IPS-11a (cell line): ENCODE measurements at regions not wholly inside any gene's neighbourhood (a gene's known extent, or its start where the extent isn't known, plus 50 kb on each side); places are given as distances from the start of the nearest gene placed in this dataset.

Experiments
- H3K4me3 ChIP-seq: one replicate; pipeline ENCODE4 v1.5.1; 2013; ENCODE audit warnings: low read depth, low read length, control low read depth

GRCh38 chr10:117914334-117914733 lies 132.4 kb downstream of the RAB11FIP2 start:
- H3K4me3 ChIP-seq: no peak overlapping the region

DNA sequence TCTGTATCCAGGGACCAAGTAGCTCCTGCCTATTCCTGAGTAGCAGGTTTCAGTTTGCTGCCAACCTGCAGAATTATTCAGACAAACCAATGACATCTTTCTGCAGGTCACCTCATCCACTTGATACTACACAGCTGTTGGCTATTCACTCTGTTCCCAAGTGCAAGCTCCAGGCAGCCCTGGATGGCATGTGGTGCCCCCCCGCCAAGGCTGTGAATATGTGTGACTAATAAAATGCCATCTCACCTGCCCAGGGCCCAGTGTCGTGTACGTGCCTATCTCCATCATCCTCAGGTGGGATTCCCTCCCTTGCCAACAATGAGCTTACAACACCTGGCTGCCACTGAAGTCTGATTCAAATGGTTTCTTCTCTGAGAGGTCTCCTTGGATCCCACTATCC lies 125.8 kb downstream of the RAB11FIP2 start:
- H3K4me3 ChIP-seq: no peak overlapping the region

GRCh38 chr10:117921421-117921820 lies 125.3 kb downstream of the RAB11FIP2 start:
- no peak overlapping the region for H3K4me3 ChIP-seq

DNA sequence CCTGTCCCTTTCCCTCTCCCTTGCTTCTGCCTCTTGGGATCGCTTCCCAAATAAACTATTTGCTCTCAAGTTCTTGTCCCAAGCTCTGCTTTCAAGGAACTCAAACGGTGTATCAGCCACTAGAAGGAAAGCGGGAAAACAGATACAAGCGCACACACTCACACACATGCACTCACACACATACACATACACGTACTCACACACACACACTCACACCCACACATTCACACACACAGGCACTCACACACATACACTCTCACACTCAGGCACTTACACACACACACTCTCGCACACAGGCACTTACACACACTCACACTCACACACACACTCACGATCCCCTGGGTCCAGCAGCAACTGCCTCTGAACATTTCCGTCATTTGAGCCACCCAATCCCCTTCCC lies 121.9 kb downstream of the RAB11FIP2 start:
- H3K4me3 ChIP-seq: no peak overlapping the region

- no peak overlapping the region for H3K4me3 ChIP-seq
Observed at GRCh38 chr10:117925369-117925768, 121.4 kb downstream of the RAB11FIP2 start.

- H3K4me3 ChIP-seq: no peak overlapping the region
Observed at GRCh38 chr10:117926491-117926890, 120.2 kb downstream of the RAB11FIP2 start.

- H3K4me3 ChIP-seq: no peak overlapping the region
Observed at GRCh38 chr10:117927332-117927731, 119.4 kb downstream of the RAB11FIP2 start.

GRCh38 chr10:117927871-117928270 lies 118.9 kb downstream of the RAB11FIP2 start:
- no peak overlapping the region for H3K4me3 ChIP-seq

- no peak overlapping the region for H3K4me3 ChIP-seq
Observed at GRCh38 chr10:117928281-117928680, 118.5 kb downstream of the RAB11FIP2 start.

GRCh38 chr10:117928741-117929140 lies 118.0 kb downstream of the RAB11FIP2 start:
- H3K4me3 ChIP-seq: no peak overlapping the region

- H3K4me3 ChIP-seq: no peak overlapping the region
Observed at GRCh38 chr10:117929327-117930067, 117.2 kb downstream of the RAB11FIP2 start.

DNA sequence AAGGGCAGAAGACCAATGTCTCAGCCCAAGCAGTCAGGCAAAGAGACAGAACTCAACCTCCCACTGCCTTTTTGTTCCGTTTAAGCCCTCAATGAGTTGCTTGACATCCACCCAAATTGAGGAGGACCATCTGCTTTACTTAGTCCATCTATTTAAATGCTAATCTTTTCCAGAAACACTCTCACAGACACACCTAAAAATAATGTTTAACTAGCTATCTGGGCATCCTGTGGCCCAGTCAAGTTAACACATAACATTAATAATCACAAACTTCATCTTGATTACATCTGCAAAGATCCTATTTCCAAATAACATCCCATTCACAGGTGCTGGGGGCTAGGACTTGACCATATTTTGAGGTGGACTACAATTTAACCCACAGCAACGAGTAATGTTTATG lies 115.7 kb downstream of the RAB11FIP2 start:
- H3K4me3 ChIP-seq: no peak overlapping the region

DNA sequence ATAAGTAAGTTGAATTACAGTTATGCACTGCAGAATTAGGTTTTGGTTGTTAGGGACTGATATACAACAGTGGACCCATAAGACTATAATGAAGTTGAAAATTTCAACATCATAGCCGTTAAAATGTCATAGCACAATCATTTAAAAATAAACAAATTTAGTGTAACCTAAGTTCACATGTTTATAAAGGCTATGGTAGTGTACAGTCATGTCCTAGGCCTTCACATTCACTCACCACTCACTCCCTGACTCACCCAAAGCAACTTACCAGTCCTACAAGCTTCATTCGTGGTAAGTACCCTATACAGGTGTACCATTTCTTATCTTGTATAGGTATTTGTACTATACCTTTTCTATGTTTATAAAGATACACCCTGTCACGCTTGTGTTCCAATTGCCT lies 113.7 kb downstream of the RAB11FIP2 start:
- no peak overlapping the region for H3K4me3 ChIP-seq

GRCh38 chr10:117934477-117934876 lies 112.3 kb downstream of the RAB11FIP2 start:
- H3K4me3 ChIP-seq: no peak overlapping the region

- H3K4me3 ChIP-seq: no peak overlapping the region
Observed at GRCh38 chr10:117936141-117936540, 110.6 kb downstream of the RAB11FIP2 start.

GRCh38 chr10:117936566-117936965 lies 110.2 kb downstream of the RAB11FIP2 start:
- no peak overlapping the region for H3K4me3 ChIP-seq

- no peak overlapping the region for H3K4me3 ChIP-seq
Observed at GRCh38 chr10:117936976-117937375, 109.8 kb downstream of the RAB11FIP2 start.

DNA sequence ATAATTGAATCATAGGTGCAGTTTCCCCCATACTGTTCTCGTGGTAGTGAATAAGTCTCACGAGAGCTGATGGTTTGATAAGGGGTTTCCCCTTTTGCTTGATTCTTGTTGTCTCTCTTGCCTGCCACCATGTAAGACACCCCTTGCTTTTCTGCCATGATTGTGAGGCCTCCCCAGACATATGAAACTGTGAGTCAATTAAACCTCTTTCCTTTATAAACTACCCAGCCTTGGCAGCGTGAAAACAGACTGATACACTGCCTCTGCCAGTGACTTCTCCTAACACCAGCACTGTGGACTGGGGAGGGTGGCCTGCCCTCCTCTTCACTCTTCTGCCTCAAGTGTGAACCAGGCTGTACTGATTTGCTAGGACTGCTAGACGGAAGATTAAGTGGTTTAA lies 108.6 kb downstream of the RAB11FIP2 start:
- H3K4me3 ChIP-seq: no peak overlapping the region

GRCh38 chr10:117942226-117942625 lies 104.5 kb downstream of the RAB11FIP2 start:
- H3K4me3 ChIP-seq: no peak overlapping the region

GRCh38 chr10:117944676-117945447 lies 101.9 kb downstream of the RAB11FIP2 start:
- H3K4me3 ChIP-seq: no peak overlapping the region

DNA sequence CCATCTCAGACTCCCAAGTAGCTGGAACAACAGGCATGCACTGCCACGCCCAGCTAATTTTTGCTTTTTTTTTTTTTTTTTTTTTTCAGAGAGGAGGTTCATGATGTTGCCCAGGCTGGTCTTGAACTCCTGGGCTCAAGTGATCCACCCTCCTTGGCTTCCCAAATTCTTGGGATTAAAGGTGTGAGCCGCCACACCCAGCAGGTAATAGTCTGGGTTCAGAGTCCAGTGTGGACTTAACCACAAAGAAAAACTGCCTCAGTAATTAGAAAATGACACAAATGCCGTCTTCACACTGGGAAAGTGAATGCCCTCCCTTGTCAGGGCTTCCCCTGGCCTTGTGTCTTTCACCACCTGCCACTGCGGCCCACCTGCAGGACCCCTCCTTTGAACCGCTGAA lies 101.1 kb downstream of the RAB11FIP2 start:
- no peak overlapping the region for H3K4me3 ChIP-seq

DNA sequence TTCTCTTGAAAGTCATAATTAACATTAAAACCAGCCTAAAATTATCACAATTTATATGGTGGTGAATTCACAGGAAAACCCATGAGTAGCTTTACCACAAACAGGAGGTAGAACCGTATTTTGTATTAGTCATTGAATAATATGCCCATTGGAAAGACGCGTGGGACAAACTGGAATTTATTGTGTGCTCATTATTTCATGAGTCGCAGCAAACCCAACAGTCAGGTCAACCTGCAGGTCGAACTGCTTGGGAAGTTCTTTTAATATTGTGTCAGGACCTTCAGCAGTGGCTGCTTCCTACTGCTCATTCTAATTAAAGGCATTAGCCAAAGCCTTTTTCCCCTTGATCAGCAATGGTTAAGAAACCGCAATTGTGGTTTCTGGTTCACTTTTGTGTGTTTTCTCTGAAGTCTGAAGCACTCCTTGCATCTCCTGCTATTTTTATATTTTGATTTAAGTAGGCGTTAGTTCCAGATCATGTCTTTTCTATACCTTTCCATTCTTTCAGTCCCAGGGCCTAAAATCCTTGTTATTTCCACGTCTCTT lies 100.1 kb downstream of the RAB11FIP2 start:
- no peak overlapping the region for H3K4me3 ChIP-seq
